ENCODE measurements at regions not wholly inside any gene's neighbourhood (a gene's known extent, or its start where the extent isn't known, plus 50 kb on each side); places are given as distances from the start of the nearest gene placed in this dataset.

GRCh38 chr1:65606426-65606825 lies 186.0 kb downstream of the LEPR start:
- Histone ChIP-seq H3K9me3 (ENCODE audit: control insufficient read depth, insufficient read depth, low read length) (no peaks in the 10 kb centered on the region), H4K5ac (ENCODE audit: low read depth, low read length) (no peak overlapping the region), H3K4ac (ENCODE audit: low read depth, low read length) (no peak overlapping the region), H3K4me1 (ENCODE audit: control insufficient read depth, insufficient read depth, low read length) (no peaks in the 10 kb centered on the region), H2BK5ac (ENCODE audit: low read depth, low read length, poor library complexity, severe bottlenecking) (no peak overlapping the region), H2BK120ac (ENCODE audit: low read depth, low read length) (no peak overlapping the region), H3K4me3 (ENCODE audit: insufficient read depth, low read depth, low read length) (no peak overlapping the region), H3K4me2 (ENCODE audit: low read depth, low read length) (no peak overlapping the region), H3K79me1 (ENCODE audit: low read depth in 1 of 2, low read length in 2 of 2) (no peaks in the 10 kb centered on the region), H3K14ac (replicated peaks; ENCODE audit: low read depth, low read length) (no peak overlapping the region), H4K91ac (ENCODE audit: insufficient read depth, low read depth, low read length) (no peak overlapping the region), H2AK9ac (replicated peaks; ENCODE audit: low read depth, low read length, poor library complexity) (no peak overlapping the region), H3K27ac (ENCODE audit: insufficient read depth, low read length) (no peak overlapping the region), H3K36me3 (ENCODE audit: control insufficient read depth, insufficient read depth, low read length) (no peaks in the 10 kb centered on the region), H3K27me3 (ENCODE audit: control insufficient read depth, insufficient read depth, low read length) (no peaks in the 10 kb centered on the region), H3K18ac (ENCODE audit: low read depth, low read length) (no peak overlapping the region), H4K8ac (ENCODE audit: low read depth in 2 of 2, low read length in 2 of 2) (no peak overlapping the region), H3K9ac (ENCODE audit: low read depth, low read length) (no peak overlapping the region), H3K23ac (ENCODE audit: low read depth, low read length) (no peak overlapping the region), H3K56ac (ENCODE audit: extremely low read depth, insufficient read depth, low read length) (no peak overlapping the region), H2AK5ac (ENCODE audit: low read depth, low read length) (no peak overlapping the region), H2AFZ (replicated peaks; ENCODE audit: low read length, poor library complexity) (no peak overlapping the region), H2BK20ac (ENCODE audit: low read depth, low read length) (no peak overlapping the region), H2BK15ac (ENCODE audit: low read depth, low read length) (no peak overlapping the region), H4K20me1 (ENCODE audit: insufficient read depth, low read length) (no peaks in the 10 kb centered on the region), H3K9me1 (ENCODE audit: insufficient read depth, low read length) (no peaks in the 10 kb centered on the region)
- BruUV-seq (replicated peaks): no TSS peak
- 60% methylated on average over 1 of the region's 3 CpGs; no CpG with 5 or more reads in 1 of the 2 experiments for WGBS, 2 experiments (ENCODE audit: extremely low coverage in 2 of 2, insufficient read length in 1 of 2)
- no peak for TF ChIP-seq RAD21 (IDR thresholded peaks at IDR 0.05; ENCODE audit: low read length)
- TF ChIP-seq RCOR1 (IDR thresholded peaks at IDR 0.05; ENCODE audit: insufficient replicate concordance, low read length): no peak
- no peak for TF ChIP-seq MAZ (IDR thresholded peaks at IDR 0.05; ENCODE audit: borderline replicate concordance, low read depth, low read length)
- no peak for TF ChIP-seq BHLHE40 (IDR thresholded peaks at IDR 0.05; ENCODE audit: low read depth, low read length)
- TF ChIP-seq RFX5 (IDR thresholded peaks at IDR 0.05; ENCODE audit: low read depth, low read length): no peak
- no peak for TF ChIP-seq MXI1 (IDR thresholded peaks at IDR 0.05; ENCODE audit: borderline replicate concordance, low read depth, low read length)
- TF ChIP-seq, protein P1, sequence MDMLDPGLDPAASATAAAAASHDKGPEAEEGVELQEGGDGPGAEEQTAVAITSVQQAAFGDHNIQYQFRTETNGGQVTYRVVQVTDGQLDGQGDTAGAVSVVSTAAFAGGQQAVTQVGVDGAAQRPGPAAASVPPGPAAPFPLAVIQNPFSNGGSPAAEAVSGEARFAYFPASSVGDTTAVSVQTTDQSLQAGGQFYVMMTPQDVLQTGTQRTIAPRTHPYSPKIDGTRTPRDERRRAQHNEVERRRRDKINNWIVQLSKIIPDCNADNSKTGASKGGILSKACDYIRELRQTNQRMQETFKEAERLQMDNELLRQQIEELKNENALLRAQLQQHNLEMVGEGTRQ (IDR thresholded peaks at IDR 0.05; ENCODE audit: low read depth, low read length): no peak
- TF ChIP-seq SMC3 (IDR thresholded peaks at IDR 0.05; ENCODE audit: low read depth, low read length): no peak
- no peak for TF ChIP-seq FOS (IDR thresholded peaks at IDR 0.05; ENCODE audit: low read depth, low read length)
- TF ChIP-seq MAFK (IDR thresholded peaks at IDR 0.05; ENCODE audit: low read depth, low read length): no peak
- no peak for TF ChIP-seq ELK1 (IDR thresholded peaks at IDR 0.05; ENCODE audit: borderline replicate concordance, low read depth, low read length)
- TF ChIP-seq CHD1 (IDR thresholded peaks at IDR 0.05; ENCODE audit: low read depth, low read length): no peak
- DNase-seq (no peak), ATAC-seq (ENCODE audit: low read depth) (no peak)
- ChIA-PET POLR2A (ENCODE audit: unreplicated experiment) (no interaction called here), CTCF (no interaction called here)
- in situ Hi-C loops (cut with MboI; ENCODE audit: low sequenced_read_pairs) (no loop called here), intact Hi-C loops (cut with micrococcal nuclease) (no loop called here), dilution Hi-C loops (cut with HindIII; ENCODE audit: low sequenced_read_pairs, unreplicated experiment) (no loop called here)
